WI38 (cell line): ENCODE measurements at regions not wholly inside any gene's neighbourhood (a gene's known extent, or its start where the extent isn't known, plus 50 kb on each side); places are given as distances from the start of the nearest gene placed in this dataset.

ENCODE experiments used
- H3K4me3 ChIP-seq: 2 replicates; pipeline ENCODE4 v1.5.1; 2011; ENCODE audit warnings: low read depth, mild to moderate bottlenecking, control low read depth, low read length
- CTCF ChIP-seq: IDR thresholded peaks from 2 replicates; pipeline ENCODE4 v1.5.1; 2012; ENCODE audit warnings: low read depth, mild to moderate bottlenecking, control low read depth, low read length

GRCh38 chr22:27617214-27617881 is 184.2 kb downstream of the MN1 start:
- H3K4me3 ChIP-seq = no peak overlapping the region
- TF ChIP-seq CTCF = no peak

GRCh38 chr22:27620367-27621154 is 181.0 kb downstream of the MN1 start:
- H3K4me3 ChIP-seq = no peak overlapping the region
- TF ChIP-seq CTCF = no peak

GRCh38 chr22:27621486-27622070 is 180.0 kb downstream of the MN1 start:
- TF ChIP-seq CTCF = no peak
- no peak overlapping the region for H3K4me3 ChIP-seq

- TF ChIP-seq CTCF = no peak
- no peak overlapping the region for H3K4me3 ChIP-seq
Measured at GRCh38 chr22:27624042-27624441, 177.5 kb downstream of the MN1 start.

DNA sequence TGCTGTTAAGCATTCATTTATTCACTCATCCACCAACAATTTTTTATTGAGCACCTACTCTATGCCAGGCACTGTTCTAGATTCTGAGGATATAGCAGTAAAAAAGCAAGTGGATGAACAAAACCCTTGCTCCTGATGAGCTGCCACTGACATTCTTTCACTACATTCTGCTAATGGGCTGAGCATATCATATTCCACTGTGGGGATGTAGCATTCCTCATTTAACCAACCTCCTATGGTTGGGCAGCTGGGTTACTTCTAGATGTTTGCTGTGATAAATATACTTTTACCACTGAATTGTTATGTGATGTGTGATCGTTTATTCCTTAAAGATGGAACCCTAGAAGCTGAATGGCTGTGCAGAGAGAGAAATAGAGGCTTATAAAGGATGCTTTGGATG is 176.9 kb downstream of the MN1 start:
- H3K4me3 ChIP-seq = no peak overlapping the region
- no peak for TF ChIP-seq CTCF

GRCh38 chr22:27625769-27626674 is 175.5 kb downstream of the MN1 start:
- H3K4me3 ChIP-seq = no peak overlapping the region
- no peak for TF ChIP-seq CTCF
